ENCODE measurements at regions not wholly inside any gene's neighbourhood (a gene's known extent, or its start where the extent isn't known, plus 50 kb on each side); places are given as distances from the start of the nearest gene placed in this dataset.

- TF ChIP-seq PAX5 (IDR thresholded peaks at IDR 0.05; ENCODE audit: insufficient read depth, low read length, severe bottlenecking): no peak
- no peak for TF ChIP-seq POLR2A (IDR thresholded peaks at IDR 0.05; ENCODE audit: low read depth, low read length)
- TF ChIP-seq POLR2AphosphoS5 (IDR thresholded peaks at IDR 0.05; ENCODE audit: low read depth, low read length): no peak
- TF ChIP-seq TAF1 (IDR thresholded peaks at IDR 0.05; ENCODE audit: low read depth, low read length): no peak
Measured at GRCh38 chr6:97621111-97621510, 338.1 kb upstream of the MMS22L start.
